Liver (tissue), 3 donors: ENCODE measurements at regions not wholly inside any gene's neighbourhood (a gene's known extent, or its start where the extent isn't known, plus 50 kb on each side); places are given as distances from the start of the nearest gene placed in this dataset.

Experiments
- CTCF ChIP-seq: fragments of 150-350 bp; IDR thresholded peaks from 2 replicates; pipeline ENCODE4 v1.5.1; 2017; ENCODE audit warnings: improper control_type of control experiment, low read depth, low read length; ENCODE audit not compliant: missing input control
- FOXA1 ChIP-seq: IDR thresholded peaks from 2 replicates; pipeline ENCODE4 v1.6.1; 2016; ENCODE audit warnings: antibody characterized with exemption
- FOXA2 ChIP-seq: IDR thresholded peaks from 2 replicates; pipeline ENCODE4 v1.6.1; 2016; ENCODE audit warnings: antibody characterized with exemption
- GABPA ChIP-seq, 2 donors: IDR thresholded peaks in 1 of 2; conservative IDR thresholded peaks in 1 of 2; 2 replicates each; pipeline ENCODE4 v1.6.1; 2016; ENCODE audit warnings: antibody characterized with exemption in 2 of 2, mild to moderate bottlenecking in 1 of 2, moderate library complexity in 1 of 2
- JUND ChIP-seq, 2 donors: IDR thresholded peaks; 2 replicates each; pipeline ENCODE4 v1.6.1; 2016; ENCODE audit warnings: antibody characterized with exemption in 2 of 2
- NR2F2 ChIP-seq: IDR thresholded peaks from 2 replicates; pipeline ENCODE4 v1.6.1; 2016; ENCODE audit warnings: antibody characterized with exemption
- RAD21 ChIP-seq, 2 donors: IDR thresholded peaks; 2 replicates each; pipeline ENCODE4 v1.6.1; 2016; ENCODE audit warnings: antibody characterized with exemption in 2 of 2, mild to moderate bottlenecking in 2 of 2
- REST ChIP-seq: IDR thresholded peaks from 2 replicates; pipeline ENCODE4 v1.6.1; 2016; ENCODE audit warnings: antibody characterized with exemption, mild to moderate bottlenecking
- RXRA ChIP-seq, 2 donors: IDR thresholded peaks; 2 replicates each; pipeline ENCODE4 v1.6.1; 2017 to 2018; ENCODE audit warnings: antibody characterized with exemption in 2 of 2, mild to moderate bottlenecking in 1 of 2
- SP1 ChIP-seq: IDR thresholded peaks from 2 replicates; pipeline ENCODE4 v1.6.1; 2018; ENCODE audit warnings: antibody characterized with exemption, mild to moderate bottlenecking
- TAF1 ChIP-seq: conservative IDR thresholded peaks from 2 replicates; pipeline ENCODE4 v1.6.1; 2016; ENCODE audit warnings: antibody characterized with exemption, mild to moderate bottlenecking
- YY1 ChIP-seq: IDR thresholded peaks from 2 replicates; pipeline ENCODE4 v1.6.1; 2016; ENCODE audit warnings: antibody characterized with exemption, mild to moderate bottlenecking
- ZBTB33 ChIP-seq: IDR thresholded peaks from 2 replicates; pipeline ENCODE4 v1.6.1; 2016; ENCODE audit warnings: antibody characterized with exemption
- donor health status: healthy.
- donor health status: healthy.

- TF ChIP-seq CTCF (no peak), TAF1 (no peak), REST (no peak), GABPA (IDR thresholded peaks at IDR 0.05 in 1 of 2, conservative IDR thresholded peaks at IDR 0.05 in 1 of 2) (no peak), JUND (IDR thresholded peaks at IDR 0.05) (no peak), RAD21 (IDR thresholded peaks at IDR 0.05) (no peak), FOXA2 (no peak), RXRA (IDR thresholded peaks at IDR 0.05) (no peak), YY1 (no peak), FOXA1 (no peak), ZBTB33 (no peak), NR2F2 (no peak), SP1 (no peak)
These were observed 77.1 kb downstream of the DHCR7 start for GRCh38 chr11:71370895-71371673.
